Neural crest cell (in vitro differentiated cells): ENCODE measurements at regions not wholly inside any gene's neighbourhood (a gene's known extent, or its start where the extent isn't known, plus 50 kb on each side); places are given as distances from the start of the nearest gene placed in this dataset.

Source experiments
- DNase-seq: peaks from one replicate; pipeline ENCODE4 v3.0.0; 2021; ENCODE audit warnings: low read depth, mixed read lengths, low spot score
- H3K27ac Mint-ChIP-seq: one replicate; pipeline ENCODE4 v1.8.0; 2021; ENCODE audit warnings: mild to moderate bottlenecking, mixed read lengths; ENCODE audit not compliant: unreplicated experiment
- H3K27me3 Mint-ChIP-seq: 2 replicates; pipeline ENCODE4 v1.8.0; 2021; ENCODE audit warnings: low read depth, mild to moderate bottlenecking, mixed read lengths
- H3K36me3 Mint-ChIP-seq: 2 replicates; pipeline ENCODE4 v1.8.0; 2021; ENCODE audit warnings: low read depth, mild to moderate bottlenecking, mixed read lengths
- H3K4me1 Mint-ChIP-seq: 2 replicates; pipeline ENCODE4 v1.8.0; 2021; ENCODE audit warnings: mixed read lengths
- H3K4me3 Mint-ChIP-seq: one replicate; pipeline ENCODE4 v1.8.0; 2021; ENCODE audit warnings: mild to moderate bottlenecking, mixed read lengths
- H3K9me3 Mint-ChIP-seq: 2 replicates; pipeline ENCODE4 v1.8.0; 2021; ENCODE audit warnings: mixed read lengths
- CTCF ChIP-seq: fragments of 200-600 bp; sonication (generic); conservative IDR thresholded peaks from 2 replicates; pipeline ENCODE4 v1.5.0; 2021; ENCODE audit warnings: antibody characterized with exemption, mild to moderate bottlenecking

- Mint-ChIP-seq H3K4me3 (no peak overlapping the region), H3K4me1 (no peaks in the 10 kb centered on the region), H3K9me3 (no peaks in the 10 kb centered on the region), H3K27ac (no peak overlapping the region), H3K36me3 (no peaks in the 10 kb centered on the region), H3K27me3 (no peaks in the 10 kb centered on the region)
- peak; percentile 77 for TF ChIP-seq CTCF
- peak; percentile 53 for DNase-seq
These were observed 129.2 kb downstream of the ADAMTS1 start for GRCh38 chr21:26715878-26716506.

GRCh38 chr21:26715116-26715515 lies 130.1 kb downstream of the ADAMTS1 start:
- Mint-ChIP-seq H3K36me3 (no peaks in the 10 kb centered on the region), H3K27ac (no peak overlapping the region), H3K4me3 (no peak overlapping the region), H3K4me1 (no peaks in the 10 kb centered on the region), H3K27me3 (no peaks in the 10 kb centered on the region), H3K9me3 (no peaks in the 10 kb centered on the region)
- no peak for DNase-seq
- TF ChIP-seq CTCF, result no peak

- H3K36me3 Mint-ChIP-seq, result no peaks in the 10 kb centered on the region
- TF ChIP-seq CTCF, result no peak
- H3K4me1 Mint-ChIP-seq, result no peaks in the 10 kb centered on the region
- no peak overlapping the region for H3K27ac Mint-ChIP-seq
- H3K27me3 Mint-ChIP-seq, result no peaks in the 10 kb centered on the region
- no peaks in the 10 kb centered on the region for H3K9me3 Mint-ChIP-seq
- no peak for DNase-seq
- H3K4me3 Mint-ChIP-seq, result no peak overlapping the region
These were observed 135.1 kb downstream of the ADAMTS1 start for GRCh38 chr21:26710155-26710554.

GRCh38 chr21:26709090-26709489 lies 136.0 kb upstream of the CYYR1 start:
- TF ChIP-seq CTCF, result no peak
- Mint-ChIP-seq H3K36me3 (no peaks in the 10 kb centered on the region), H3K4me1 (no peaks in the 10 kb centered on the region), H3K27me3 (no peaks in the 10 kb centered on the region), H3K27ac (no peak overlapping the region), H3K9me3 (no peaks in the 10 kb centered on the region), H3K4me3 (no peak overlapping the region)
- no peak for DNase-seq

GRCh38 chr21:26708223-26708800 lies 135.2 kb upstream of the CYYR1 start:
- no peak overlapping the region for H3K4me3 Mint-ChIP-seq
- no peaks in the 10 kb centered on the region for H3K4me1 Mint-ChIP-seq
- H3K27ac Mint-ChIP-seq, result no peak overlapping the region
- no peaks in the 10 kb centered on the region for H3K36me3 Mint-ChIP-seq
- no peak for TF ChIP-seq CTCF
- no peaks in the 10 kb centered on the region for H3K27me3 Mint-ChIP-seq
- no peak for DNase-seq
- H3K9me3 Mint-ChIP-seq, result no peaks in the 10 kb centered on the region
